NCI-H510A treated with DMSO at 0.1 percent for 48 hours (cell line): ENCODE measurements at regions not wholly inside any gene's neighbourhood (a gene's known extent, or its start where the extent isn't known, plus 50 kb on each side); places are given as distances from the start of the nearest gene placed in this dataset.

ENCODE experiments used
- DNase-seq: peaks from one replicate; lab custom pipeline; 2025; lab: John Stamatoyannopoulos, UW

DNA sequence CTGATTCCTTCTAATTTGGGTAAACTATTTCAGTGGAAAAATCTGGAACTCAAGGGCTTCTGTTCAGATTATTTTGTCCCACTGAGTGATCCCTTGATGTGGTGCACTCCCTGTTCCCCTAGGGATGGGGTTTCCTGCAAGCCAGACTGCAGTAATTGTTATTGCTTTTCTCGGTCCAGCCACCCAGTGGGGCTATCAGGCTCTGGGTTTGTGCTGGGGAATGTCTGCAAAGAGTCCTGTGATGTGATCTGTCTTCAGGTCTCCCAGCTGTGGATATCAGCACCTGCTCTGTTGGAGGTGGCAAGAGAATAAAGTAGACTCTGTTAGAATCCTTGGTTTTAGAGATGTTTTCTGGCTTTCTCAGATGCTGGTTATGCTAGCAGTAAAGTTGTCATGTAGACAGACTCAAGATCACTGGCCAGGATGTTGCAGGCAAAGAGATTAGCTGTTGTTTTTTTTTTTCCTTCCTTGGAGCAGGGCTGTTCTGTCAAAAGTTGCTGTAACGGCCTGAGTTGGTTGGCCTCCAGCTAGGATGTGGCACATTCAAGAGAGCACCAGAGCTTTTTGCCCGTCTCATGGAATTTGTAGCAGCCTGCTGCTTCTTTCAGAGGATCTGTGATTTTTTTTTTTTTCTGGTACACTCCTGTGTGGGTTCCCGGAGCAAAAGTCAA is 1314.0 kb downstream of the PCDH19 start:
- no peak for DNase-seq

DNA sequence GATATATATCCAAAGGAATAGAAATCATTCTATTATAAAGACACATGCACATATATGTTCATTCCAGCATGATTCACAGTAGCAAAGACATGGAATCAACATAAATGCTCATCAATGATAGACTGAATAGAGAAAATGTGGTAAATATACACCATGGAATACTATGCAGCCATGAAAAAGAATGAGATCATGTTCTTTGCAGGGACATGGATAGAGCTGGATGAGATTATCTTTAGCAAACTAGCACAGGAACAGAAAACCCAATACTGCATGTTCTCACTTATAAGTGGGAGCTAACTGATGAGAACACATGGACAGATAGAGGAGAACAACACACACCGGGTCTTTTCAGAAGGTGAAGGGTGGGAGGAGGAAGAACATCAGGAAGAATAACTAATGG is 1318.6 kb downstream of the PCDH19 start:
- DNase-seq: no peak

DNA sequence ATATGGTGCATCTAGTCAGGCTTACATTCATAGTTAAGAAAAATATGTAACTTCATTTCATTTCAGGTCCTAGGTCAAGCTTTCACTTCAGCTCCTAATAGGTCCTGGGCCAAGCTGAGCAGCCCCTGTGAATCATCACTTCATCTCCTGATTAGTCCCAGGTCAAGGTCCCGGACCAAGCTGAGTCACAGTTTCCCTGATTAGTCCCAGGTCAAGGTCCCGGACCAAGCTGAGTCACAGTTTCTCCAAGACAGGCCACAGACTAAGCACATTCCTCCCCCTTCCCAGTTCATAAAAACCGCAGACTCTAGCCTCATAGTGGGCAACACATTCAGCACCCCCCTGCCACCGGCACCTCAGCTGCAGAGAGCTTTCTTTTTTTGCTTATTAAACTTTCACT is 1331.8 kb downstream of the PCDH19 start:
- no peak for DNase-seq

DNA sequence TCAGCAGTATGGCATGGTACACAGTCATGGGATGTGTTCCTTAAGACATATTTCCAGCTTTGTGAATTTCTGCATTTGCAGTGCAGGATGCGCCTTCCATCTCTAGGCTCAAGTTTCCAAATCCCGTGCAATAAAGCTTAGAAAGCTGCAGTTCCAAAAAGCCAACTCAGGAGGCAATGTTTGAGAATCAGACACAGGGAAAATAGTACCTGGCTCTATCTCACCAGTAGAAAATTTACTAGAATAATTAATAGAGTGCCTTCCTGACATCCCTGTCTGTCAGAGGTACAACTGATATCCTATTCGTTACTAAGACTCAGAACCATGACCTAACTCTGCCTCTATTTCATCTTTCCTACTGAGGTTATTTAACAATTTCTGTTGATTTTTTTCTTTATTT is 1333.0 kb downstream of the PCDH19 start:
- no peak for DNase-seq

DNA sequence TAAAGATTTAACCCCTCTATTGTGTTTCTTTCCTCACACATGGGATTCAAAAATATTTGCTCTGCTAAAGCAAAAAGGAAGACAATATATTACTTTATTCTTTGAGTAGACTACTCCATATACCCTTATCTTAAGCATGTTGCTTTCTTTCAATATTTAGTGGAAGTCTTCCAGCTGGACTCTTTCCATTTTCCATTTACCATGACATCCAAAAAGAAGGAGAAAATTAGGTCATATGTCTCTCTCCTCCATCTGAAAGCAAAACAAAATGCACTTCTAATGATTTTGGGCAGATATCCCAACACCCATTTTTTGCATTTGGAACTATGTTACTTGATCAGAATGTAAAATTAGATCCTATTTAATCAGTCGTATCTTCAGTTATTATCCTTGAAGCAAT is 1336.5 kb downstream of the PCDH19 start:
- no peak for DNase-seq

DNA sequence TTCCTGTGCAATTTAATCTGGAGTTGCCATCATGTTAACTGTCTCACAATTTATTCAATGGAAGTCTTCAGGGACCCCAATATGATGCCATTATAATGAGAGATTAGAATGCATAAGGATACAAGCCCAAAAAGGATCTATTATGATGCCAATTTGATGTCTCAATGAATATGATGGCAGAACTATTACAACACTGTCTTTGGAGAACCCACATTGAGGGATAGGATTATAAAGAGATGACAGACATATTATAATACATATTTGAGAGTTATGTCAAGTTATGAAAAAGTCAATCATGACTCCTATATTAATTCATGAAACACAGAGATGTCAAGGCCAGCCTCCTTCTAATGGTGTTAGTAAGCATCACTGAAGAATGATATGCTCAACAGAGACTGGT is 1358.4 kb downstream of the PCDH19 start:
- DNase-seq: no peak

GRCh38 chrX:99033226-99033901 is 1376.7 kb downstream of the PCDH19 start:
- DNase-seq: no peak

DNA sequence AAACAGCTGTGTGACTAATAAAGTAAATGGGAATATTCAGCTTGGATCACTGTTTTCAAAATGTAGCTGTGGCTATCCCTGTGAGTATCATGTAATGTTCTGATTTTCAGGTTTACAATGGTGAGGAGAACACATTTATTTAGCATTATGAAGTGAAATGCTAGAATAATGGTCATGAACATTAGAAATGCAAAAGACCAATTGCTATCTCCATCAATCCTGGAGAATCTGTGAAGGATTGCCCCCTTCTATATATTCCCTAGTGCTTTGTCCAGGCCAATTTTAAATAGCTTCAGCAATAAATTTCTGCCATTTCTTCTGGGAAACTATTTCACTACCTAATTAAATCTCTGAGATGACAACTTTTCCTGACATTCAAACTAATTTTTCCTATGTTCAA is 1399.1 kb downstream of the PCDH19 start:
- no peak for DNase-seq

DNA sequence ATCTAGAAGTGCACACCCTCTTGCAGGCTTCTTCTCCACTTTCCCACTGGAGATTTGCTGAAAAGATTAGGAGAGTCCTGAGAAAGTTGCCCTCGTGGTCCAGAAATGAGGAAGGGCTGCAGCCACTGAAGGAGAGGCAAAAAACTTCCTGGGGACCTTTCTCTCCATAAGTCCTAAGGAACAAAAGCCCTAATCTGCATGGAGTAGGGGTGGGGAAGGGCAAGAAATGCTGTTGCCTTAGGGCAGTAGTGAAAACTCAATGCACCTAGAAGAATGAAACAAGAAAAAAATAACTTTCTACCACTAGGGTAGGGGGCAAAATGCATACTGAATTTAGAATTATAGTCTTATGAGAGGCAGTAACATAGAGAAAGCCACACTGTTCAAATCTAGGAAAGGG is 1408.8 kb downstream of the PCDH19 start:
- DNase-seq: no peak

GRCh38 chrX:98962996-98963395 is 1447.1 kb downstream of the PCDH19 start:
- no peak for DNase-seq

GRCh38 chrX:98956014-98956413 is 1454.1 kb downstream of the PCDH19 start:
- no peak for DNase-seq

GRCh38 chrX:98939456-98939855 is 1470.6 kb downstream of the PCDH19 start:
- DNase-seq: no peak

DNA sequence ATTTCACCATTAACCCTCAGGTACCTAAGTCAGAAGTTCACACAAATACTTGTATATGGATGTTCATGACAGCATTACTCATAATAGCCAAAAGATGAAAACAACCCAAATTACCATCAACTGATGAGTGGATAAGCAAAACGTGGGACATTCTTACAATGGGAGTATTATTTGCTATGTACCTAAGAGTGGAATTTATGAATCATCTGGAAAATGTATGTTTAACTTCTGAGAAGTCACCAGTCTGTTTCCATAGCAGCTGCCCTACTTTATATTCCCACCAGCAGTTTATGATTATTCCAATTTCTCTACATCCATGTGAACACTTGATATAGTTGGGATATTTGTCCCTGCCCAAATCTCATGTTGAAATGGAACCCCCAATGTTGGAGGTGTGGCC is 1478.9 kb downstream of the PCDH19 start:
- DNase-seq: no peak

DNA sequence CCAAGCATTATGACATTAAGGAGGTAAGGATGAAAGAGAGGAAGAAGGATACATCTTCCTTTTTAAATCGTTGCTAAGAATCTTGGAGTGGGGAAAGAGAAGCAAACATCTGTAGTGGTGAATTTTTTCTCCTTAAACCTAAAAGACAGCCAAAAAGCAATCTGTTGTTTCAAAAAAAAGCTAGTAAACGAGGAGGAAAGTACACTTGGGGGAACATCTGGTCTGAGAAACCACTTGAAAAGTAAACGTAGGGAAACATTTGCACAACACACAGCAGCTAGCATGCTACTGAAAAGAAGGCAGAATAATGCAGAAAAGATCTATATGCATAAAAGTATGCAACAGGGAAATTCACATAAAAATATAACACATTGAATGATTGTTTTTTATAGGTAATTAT is 1485.6 kb downstream of the PCDH19 start:
- DNase-seq: no peak

GRCh38 chrX:98897191-98897590 is 1512.9 kb downstream of the PCDH19 start:
- no peak for DNase-seq

DNA sequence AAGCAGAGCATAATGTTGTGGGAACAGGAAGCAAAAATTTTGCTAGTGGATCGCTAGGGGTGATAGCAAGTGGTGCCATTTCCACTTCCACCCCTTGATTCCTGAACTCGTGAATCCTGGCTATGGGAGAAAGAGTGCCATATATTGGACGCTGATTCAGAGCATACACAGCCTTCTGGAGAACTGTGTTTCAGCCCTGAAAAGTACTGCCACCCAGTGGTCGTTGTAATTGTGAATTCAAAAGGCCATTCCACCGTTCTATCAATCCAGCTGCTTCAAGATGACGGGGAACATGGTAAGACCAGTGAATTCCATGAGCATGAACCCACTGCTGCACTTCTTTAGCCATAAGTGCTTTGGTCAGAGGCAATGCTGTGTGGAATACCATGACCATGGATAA is 1559.4 kb downstream of the PCDH19 start:
- peak; percentile 4 for DNase-seq
